Smooth muscle cell (in vitro differentiated cells): ENCODE measurements at regions not wholly inside any gene's neighbourhood (a gene's known extent, or its start where the extent isn't known, plus 50 kb on each side); places are given as distances from the start of the nearest gene placed in this dataset.

ENCODE experiments used
- DNase-seq: peaks from one replicate; lab custom pipeline; 2025; ENCODE audit not compliant: unreplicated experiment; lab: John Stamatoyannopoulos, UW
- H2AFZ ChIP-seq: fragments of 200-600 bp; sonication (generic); 2 replicates; pipeline ENCODE4 v1.6.0; 2016; ENCODE audit warnings: antibody characterized with exemption, low read depth, mild to moderate bottlenecking
- H3F3A ChIP-seq: fragments of 200-600 bp; sonication (generic); 2 replicates; pipeline ENCODE4 v1.6.0; 2017; ENCODE audit warnings: antibody characterized with exemption, low read depth
- H3K27ac ChIP-seq: fragments of 200-600 bp; sonication (generic); 2 replicates; pipeline ENCODE4 v1.5.1; 2016; ENCODE audit warnings: low read depth, mild to moderate bottlenecking
- H3K27me3 ChIP-seq: fragments of 200-600 bp; sonication (generic); 2 replicates; pipeline ENCODE4 v1.6.1; 2016; ENCODE audit warnings: low read depth, mild to moderate bottlenecking
- H3K36me3 ChIP-seq: fragments of 200-600 bp; sonication (generic); 2 replicates; pipeline ENCODE4 v1.5.1; 2016; ENCODE audit warnings: low read depth
- H3K4me1 ChIP-seq: fragments of 200-600 bp; sonication (generic); 2 replicates; pipeline ENCODE4 v1.5.1; 2016; ENCODE audit warnings: low read depth
- H3K4me2 ChIP-seq: fragments of 200-600 bp; sonication (generic); 2 replicates; pipeline ENCODE4 v1.6.0; 2016; ENCODE audit warnings: mild to moderate bottlenecking
- H3K4me3 ChIP-seq: fragments of 200-600 bp; sonication (generic); 2 replicates; pipeline ENCODE4 v1.5.1; 2016; ENCODE audit warnings: mild to moderate bottlenecking
- H3K79me2 ChIP-seq: fragments of 200-600 bp; sonication (generic); 2 replicates; pipeline ENCODE4 v1.6.0; 2016; ENCODE audit warnings: low read depth, mild to moderate bottlenecking
- H3K9ac ChIP-seq: fragments of 200-600 bp; sonication (generic); 2 replicates; pipeline ENCODE4 v1.6.0; 2016; ENCODE audit warnings: low read depth
- H3K9me3 ChIP-seq: fragments of 200-600 bp; sonication (generic); replicated peaks from 2 replicates; pipeline ENCODE4 v1.5.1; 2016; ENCODE audit warnings: low read depth
- H4K20me1 ChIP-seq: fragments of 200-600 bp; sonication (generic); 2 replicates; pipeline ENCODE4 v1.6.0; 2016; ENCODE audit warnings: low read depth
- WGBS: methylation state at CpG from one replicate; pipeline ENCODE4 v1.1.7; 2016; ENCODE audit warnings: low lambda C conversion rate; 5-methylcytosine and 5-hydroxymethylcytosine counted together
- TF ChIP-seq, protein P1 (sequence below): fragments of 200-600 bp; sonication (generic); IDR thresholded peaks from 2 replicates; pipeline ENCODE4 v1.5.1; 2017; ENCODE audit warnings: borderline replicate concordance, mild to moderate bottlenecking, antibody characterized with exemption; ENCODE audit not compliant: insufficient read depth, poor library complexity, severe bottlenecking

DNA sequence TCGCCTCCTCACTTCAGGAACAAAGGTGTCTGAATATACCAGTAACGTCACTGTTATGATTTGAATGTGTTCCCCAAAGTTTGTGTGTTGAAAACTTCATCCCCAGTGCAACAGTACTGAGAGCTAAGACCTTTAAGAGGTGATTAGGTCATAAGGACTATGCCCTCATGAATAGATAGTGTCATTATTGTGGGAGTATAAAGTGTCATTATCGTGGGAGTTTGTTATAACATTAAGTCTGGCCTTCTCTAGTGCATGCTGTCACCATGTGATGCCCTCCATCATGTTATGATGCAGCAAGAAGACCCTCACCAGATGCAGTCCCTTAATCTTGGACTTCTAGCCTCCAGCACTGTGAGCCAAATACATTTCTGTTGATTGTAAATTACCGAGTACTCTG lies 53.7 kb upstream of the TLE3 start:
- Histone ChIP-seq H3K79me2 (no peaks in the 10 kb centered on the region), H4K20me1 (no peaks in the 10 kb centered on the region), H3F3A (peaks cover 49% of the 10 kb centered on the region), H2AFZ (no peak overlapping the region), H3K4me1 (peaks cover 9% of the 10 kb centered on the region), H3K4me2 (no peak overlapping the region), H3K9me3 (no peaks in the 10 kb centered on the region), H3K9ac (no peak overlapping the region), H3K27ac (no peak overlapping the region), H3K36me3 (no peaks in the 10 kb centered on the region), H3K4me3 (no peak overlapping the region), H3K27me3 (no peaks in the 10 kb centered on the region)
- WGBS = 67% methylated on average over 4 of the region's 4 CpGs
- TF ChIP-seq, protein P1, sequence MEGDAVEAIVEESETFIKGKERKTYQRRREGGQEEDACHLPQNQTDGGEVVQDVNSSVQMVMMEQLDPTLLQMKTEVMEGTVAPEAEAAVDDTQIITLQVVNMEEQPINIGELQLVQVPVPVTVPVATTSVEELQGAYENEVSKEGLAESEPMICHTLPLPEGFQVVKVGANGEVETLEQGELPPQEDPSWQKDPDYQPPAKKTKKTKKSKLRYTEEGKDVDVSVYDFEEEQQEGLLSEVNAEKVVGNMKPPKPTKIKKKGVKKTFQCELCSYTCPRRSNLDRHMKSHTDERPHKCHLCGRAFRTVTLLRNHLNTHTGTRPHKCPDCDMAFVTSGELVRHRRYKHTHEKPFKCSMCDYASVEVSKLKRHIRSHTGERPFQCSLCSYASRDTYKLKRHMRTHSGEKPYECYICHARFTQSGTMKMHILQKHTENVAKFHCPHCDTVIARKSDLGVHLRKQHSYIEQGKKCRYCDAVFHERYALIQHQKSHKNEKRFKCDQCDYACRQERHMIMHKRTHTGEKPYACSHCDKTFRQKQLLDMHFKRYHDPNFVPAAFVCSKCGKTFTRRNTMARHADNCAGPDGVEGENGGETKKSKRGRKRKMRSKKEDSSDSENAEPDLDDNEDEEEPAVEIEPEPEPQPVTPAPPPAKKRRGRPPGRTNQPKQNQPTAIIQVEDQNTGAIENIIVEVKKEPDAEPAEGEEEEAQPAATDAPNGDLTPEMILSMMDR = no peak
- no peak for DNase-seq

DNA sequence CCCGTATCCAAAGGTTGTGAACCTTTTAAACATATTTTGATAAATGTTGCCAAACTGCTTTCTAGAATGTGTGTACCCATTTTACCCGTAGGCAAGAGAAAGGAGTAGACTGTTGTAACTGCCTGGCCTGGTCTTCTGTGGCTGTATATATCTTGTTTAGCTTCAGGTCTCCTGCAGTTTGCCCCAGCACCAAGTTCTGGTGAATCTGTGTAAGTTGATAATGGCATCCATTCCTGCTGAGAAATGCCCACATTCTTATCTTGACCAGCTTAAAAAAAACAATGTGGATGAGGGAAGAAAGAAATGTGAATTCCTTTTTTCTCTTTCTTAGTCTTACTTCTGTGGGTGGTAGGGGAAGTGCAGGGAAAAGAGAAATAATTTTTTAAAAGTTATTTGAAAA lies 53.3 kb upstream of the TLE3 start:
- no peaks in the 10 kb centered on the region for H3K36me3 ChIP-seq
- no peak for DNase-seq
- 85% methylated on average over 2 of the region's 2 CpGs for WGBS

DNA sequence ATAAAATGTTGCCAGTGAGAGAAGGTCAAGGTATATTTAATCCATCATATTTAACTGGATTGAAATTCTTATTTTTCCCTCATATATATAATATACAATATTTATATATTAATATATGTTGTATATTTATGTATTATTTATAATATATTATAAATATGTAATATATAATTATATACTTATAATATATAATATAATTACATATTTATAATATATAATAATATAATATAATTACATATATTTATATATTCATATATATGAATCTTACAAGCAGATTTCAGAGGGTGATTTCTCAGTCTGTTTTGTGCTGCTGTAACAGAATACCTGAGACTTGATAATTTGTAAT lies 52.7 kb upstream of the TLE3 start:
- H3K4me2 ChIP-seq = peak overlapping the region; percentile 47
- H3K4me1 ChIP-seq = peaks cover 6% of the 10 kb centered on the region
- TF ChIP-seq, protein P1 = no peak
- H3K36me3 ChIP-seq = no peaks in the 10 kb centered on the region
- H3K9me3 ChIP-seq = no peaks in the 10 kb centered on the region
- no peaks in the 10 kb centered on the region for H3K27me3 ChIP-seq
- H3K4me3 ChIP-seq = no peak overlapping the region
- H2AFZ ChIP-seq = no peak overlapping the region
- no peaks in the 10 kb centered on the region for H4K20me1 ChIP-seq
- no peak overlapping the region for H3K9ac ChIP-seq
- DNase-seq = no peak
- H3K27ac ChIP-seq = no peak overlapping the region
- H3K79me2 ChIP-seq = no peaks in the 10 kb centered on the region
- peaks cover 42% of the 10 kb centered on the region for H3F3A ChIP-seq

More for the DNA sequence above, 53.3 kb upstream of the TLE3 start:
- Histone ChIP-seq H2AFZ (no peak overlapping the region), H3K4me2 (no peak overlapping the region), H3K27ac (no peak overlapping the region), H3K79me2 (no peaks in the 10 kb centered on the region), H3K4me1 (peaks cover 7% of the 10 kb centered on the region), H3K27me3 (no peaks in the 10 kb centered on the region), H4K20me1 (no peaks in the 10 kb centered on the region), H3F3A (peaks cover 48% of the 10 kb centered on the region), H3K4me3 (no peak overlapping the region), H3K9me3 (no peaks in the 10 kb centered on the region), H3K9ac (no peak overlapping the region)
- TF ChIP-seq, protein P1 = no peak

DNA sequence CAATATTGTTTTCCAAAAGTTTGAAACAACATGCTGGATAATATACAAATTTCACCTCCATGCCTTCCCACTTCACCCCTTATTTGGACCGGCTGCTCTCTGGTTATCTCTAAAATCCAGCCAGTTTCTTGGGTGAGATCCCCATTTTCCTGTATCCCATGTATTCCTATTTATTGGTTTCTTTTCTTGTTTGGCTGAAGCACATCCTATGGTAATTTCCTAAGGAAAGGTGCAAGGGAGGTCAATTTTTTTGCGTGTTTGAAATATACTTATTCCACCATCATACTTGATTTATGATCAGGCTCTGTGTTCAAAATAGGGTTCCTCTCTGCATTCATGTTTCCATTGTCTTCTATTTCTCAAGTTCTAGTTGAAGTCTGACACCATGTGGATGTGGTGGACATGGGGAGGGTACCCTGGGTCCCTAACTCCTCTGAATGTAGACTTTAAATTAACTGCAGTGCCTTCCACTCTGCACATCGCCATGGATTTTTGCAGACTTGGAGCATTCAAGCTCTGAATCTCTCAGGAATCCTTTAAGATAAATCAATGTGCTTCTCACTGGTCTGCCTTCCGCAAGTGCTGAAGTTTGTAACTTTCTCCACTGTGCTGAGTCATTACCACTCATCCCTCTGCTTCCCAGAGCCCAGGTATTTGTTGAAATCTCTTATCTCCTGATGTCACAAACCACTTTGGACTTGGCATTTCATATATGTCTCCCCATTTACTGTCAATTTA lies 52.1 kb upstream of the TLE3 start:
- DNase-seq = no peak

More for the DNA sequence above, 52.1 kb upstream of the TLE3 start:
- Histone ChIP-seq H3K36me3 (no peaks in the 10 kb centered on the region), H4K20me1 (no peaks in the 10 kb centered on the region), H3F3A (peaks cover 38% of the 10 kb centered on the region), H3K4me3 (no peak overlapping the region), H3K4me2 (peak overlapping the region; percentile 47), H2AFZ (no peak overlapping the region), H3K79me2 (no peaks in the 10 kb centered on the region), H3K27me3 (no peaks in the 10 kb centered on the region), H3K9ac (no peak overlapping the region), H3K9me3 (no peaks in the 10 kb centered on the region), H3K27ac (peak overlapping the region; percentile 20), H3K4me1 (peaks cover 3% of the 10 kb centered on the region)
- TF ChIP-seq, protein P1 = no peak
- WGBS = 50% methylated on average over 4 of the region's 4 CpGs
